ENCODE measurements at regions not wholly inside any gene's neighbourhood (a gene's known extent, or its start where the extent isn't known, plus 50 kb on each side); places are given as distances from the start of the nearest gene placed in this dataset.

- TF ChIP-seq CTCF (IDR thresholded peaks at IDR 0.05) (no peak), POLR2A (IDR thresholded peaks at IDR 0.05) (no peak)
- intact Hi-C loops (cut with DNase I): no loop called here
- no peaks in the 10 kb centered on the region for H3K36me3 ChIP-seq
- no peak overlapping the region for H3K4me3 ChIP-seq (replicated peaks in 1 of 3)
- no peaks in the 10 kb centered on the region for H3K27me3 ChIP-seq
- H3K9me3 ChIP-seq: no peaks in the 10 kb centered on the region
- WGBS, 2 donors: 44 to 52% methylated on average over 1 of the region's 1 CpG
- H3K27ac ChIP-seq: no peak overlapping the region
- no peak for DNase-seq
- no peaks in the 10 kb centered on the region for H3K4me1 ChIP-seq
These were observed 1225.9 kb upstream of the MAP3K7 start for GRCh38 chr6:91812596-91813274.

GRCh38 chr6:91804981-91805380, 1218.1 kb upstream of the MAP3K7 start:
- WGBS, 2 donors: 87 to 89% methylated on average over 3 of the region's 3 CpGs
- Histone ChIP-seq H3K36me3 (no peaks in the 10 kb centered on the region), H3K4me3 (replicated peaks in 1 of 3) (no peak overlapping the region), H3K4me1 (no peaks in the 10 kb centered on the region), H3K27me3 (no peaks in the 10 kb centered on the region), H3K27ac (no peak overlapping the region), H3K9me3 (no peaks in the 10 kb centered on the region)
- intact Hi-C loops (cut with DNase I): no loop called here
- no peak for DNase-seq
- TF ChIP-seq CTCF (IDR thresholded peaks at IDR 0.05): no peak

GRCh38 chr6:91802431-91802830, 1215.6 kb upstream of the MAP3K7 start:
- intact Hi-C loops (cut with DNase I): no loop called here
- WGBS, 2 donors: 83 to 86% methylated on average over 1 of the region's 1 CpG

GRCh38 chr6:91796603-91797002, 1209.7 kb upstream of the MAP3K7 start:
- Histone ChIP-seq H3K27me3 (no peaks in the 10 kb centered on the region), H3K9me3 (no peaks in the 10 kb centered on the region), H3K4me1 (no peaks in the 10 kb centered on the region), H3K4me3 (replicated peaks in 1 of 3) (no peak overlapping the region), H3K36me3 (no peaks in the 10 kb centered on the region), H3K27ac (no peak overlapping the region)
- DNase-seq: no peak
- TF ChIP-seq POLR2A (IDR thresholded peaks at IDR 0.05) (no peak), CTCF (IDR thresholded peaks at IDR 0.05) (no peak)
- intact Hi-C loops (cut with DNase I): no loop called here
- WGBS, 2 donors: 90 to 100% methylated on average over 1 of the region's 1 CpG

More at GRCh38 chr6:91802431-91802830, 1215.6 kb upstream of the MAP3K7 start:
- Histone ChIP-seq H3K4me1 (no peaks in the 10 kb centered on the region), H3K27ac (no peak overlapping the region), H3K4me3 (replicated peaks in 1 of 3) (no peak overlapping the region), H3K27me3 (no peaks in the 10 kb centered on the region), H3K9me3 (no peaks in the 10 kb centered on the region), H3K36me3 (no peaks in the 10 kb centered on the region)
- TF ChIP-seq CTCF (IDR thresholded peaks at IDR 0.05) (no peak), POLR2A (IDR thresholded peaks at IDR 0.05) (no peak)
- no peak for DNase-seq

- DNase-seq: no peak
- TF ChIP-seq CTCF (IDR thresholded peaks at IDR 0.05) (no peak), POLR2A (IDR thresholded peaks at IDR 0.05) (no peak)
- H3K9me3 ChIP-seq: no peaks in the 10 kb centered on the region
- no peaks in the 10 kb centered on the region for H3K4me1 ChIP-seq
- WGBS, 2 donors: 66 to 68% methylated on average over 2 of the region's 2 CpGs
- no peaks in the 10 kb centered on the region for H3K27me3 ChIP-seq
- no peaks in the 10 kb centered on the region for H3K36me3 ChIP-seq
- H3K27ac ChIP-seq: no peak overlapping the region
- H3K4me3 ChIP-seq (replicated peaks in 1 of 3): no peak overlapping the region
- intact Hi-C loops (cut with DNase I): no loop called here
These were observed 1201.6 kb upstream of the MAP3K7 start for GRCh38 chr6:91788501-91788900.

Data from thyroid gland (tissue), 4 donors.